GM19240 (cell line): ENCODE measurements at regions not wholly inside any gene's neighbourhood (a gene's known extent, or its start where the extent isn't known, plus 50 kb on each side); places are given as distances from the start of the nearest gene placed in this dataset.

Experiments
- DNase-seq: peaks from one replicate; pipeline ENCODE4 v3.0.0; 2011; ENCODE audit warnings: low spot score; ENCODE audit not compliant: insufficient read length

DNA sequence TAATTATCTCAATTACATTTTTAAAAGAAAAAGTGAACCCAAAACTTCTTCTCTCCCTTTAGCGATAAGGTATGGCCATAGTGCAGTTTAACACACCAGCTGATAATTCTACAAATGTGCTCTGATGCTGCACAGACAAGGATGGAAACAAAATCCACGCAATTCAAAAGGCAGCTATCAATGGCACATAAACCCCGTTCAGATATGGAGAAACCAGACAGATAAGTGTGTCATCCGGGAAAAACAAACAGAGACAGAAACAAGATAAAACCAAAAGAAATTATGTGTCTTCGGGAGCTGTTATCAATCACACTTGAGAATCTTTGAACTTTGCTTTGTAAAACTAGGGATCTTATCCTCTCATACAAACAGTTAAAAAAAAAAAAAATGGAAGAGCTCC is 73.6 kb downstream of the SIPA1L2 start:
- no peak for DNase-seq

DNA sequence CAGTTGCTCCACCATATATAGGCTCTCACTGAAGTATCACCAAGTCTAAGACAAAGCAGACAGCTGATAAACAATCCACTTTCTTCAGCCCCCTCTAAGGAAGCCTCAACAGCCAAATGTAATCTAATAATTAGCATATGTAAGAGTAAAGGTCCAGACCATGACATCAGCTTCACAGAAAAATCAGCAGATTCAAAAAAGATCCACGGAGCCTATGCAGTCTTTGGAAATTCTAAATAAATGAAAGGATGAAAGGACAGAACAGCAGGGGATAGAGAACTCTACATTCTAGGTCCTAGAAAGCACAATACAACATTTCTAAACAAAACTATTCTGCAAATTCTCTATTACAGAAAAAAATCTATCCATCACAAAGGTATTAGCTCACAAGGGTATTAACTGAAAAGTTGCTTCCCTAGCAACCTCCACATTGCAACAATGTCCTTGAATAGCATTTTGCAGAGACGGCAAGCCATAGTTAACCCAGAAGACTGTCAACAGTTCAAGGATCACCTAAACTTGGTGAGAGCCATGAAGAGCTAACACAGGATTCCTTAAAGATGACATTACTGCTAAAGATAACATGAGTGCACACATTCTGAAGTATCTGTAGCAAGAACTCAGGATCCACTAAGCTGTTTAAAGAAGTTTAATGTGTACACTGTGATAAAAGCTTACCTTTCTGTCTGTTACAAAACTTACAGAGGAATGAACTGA is 74.3 kb downstream of the SIPA1L2 start:
- DNase-seq, result no peak

DNA sequence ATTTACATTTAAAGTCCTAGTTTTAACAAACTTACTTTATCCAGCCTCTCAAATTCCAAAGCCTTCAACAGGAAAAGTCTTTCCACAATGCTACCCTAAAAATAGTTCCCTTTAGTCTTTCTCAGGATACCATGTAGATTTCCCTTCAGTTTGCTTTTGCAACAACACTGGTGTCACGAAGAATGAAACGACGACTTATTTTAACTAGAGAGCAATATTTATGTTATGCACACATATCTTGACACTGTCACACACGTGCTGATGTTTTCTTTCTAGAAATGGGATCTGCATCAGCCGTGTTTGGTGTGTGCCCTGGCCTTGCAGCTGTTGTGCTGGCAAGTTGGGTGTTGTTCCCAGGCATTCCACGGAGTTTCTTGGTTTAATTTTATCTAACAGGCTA is 75.5 kb downstream of the SIPA1L2 start:
- DNase-seq, result no peak

DNA sequence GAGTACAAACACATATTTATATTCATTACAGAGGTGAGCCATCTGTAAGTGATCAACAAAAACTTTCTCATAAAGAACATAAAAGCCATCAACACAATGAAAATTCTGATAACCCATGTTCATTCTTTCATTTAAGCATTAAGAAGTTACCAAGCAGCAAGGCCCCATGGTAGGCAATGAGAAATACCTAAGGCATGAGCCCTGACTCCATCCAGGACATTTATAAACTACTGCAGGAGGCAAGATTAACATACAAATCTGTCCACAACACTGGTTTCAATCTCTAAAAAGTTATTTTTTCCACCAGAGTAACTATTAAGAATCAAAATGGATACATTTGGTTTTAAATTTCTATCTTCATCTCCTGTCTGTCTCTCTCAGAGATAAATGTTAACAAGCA is 76.1 kb downstream of the SIPA1L2 start:
- no peak for DNase-seq

DNA sequence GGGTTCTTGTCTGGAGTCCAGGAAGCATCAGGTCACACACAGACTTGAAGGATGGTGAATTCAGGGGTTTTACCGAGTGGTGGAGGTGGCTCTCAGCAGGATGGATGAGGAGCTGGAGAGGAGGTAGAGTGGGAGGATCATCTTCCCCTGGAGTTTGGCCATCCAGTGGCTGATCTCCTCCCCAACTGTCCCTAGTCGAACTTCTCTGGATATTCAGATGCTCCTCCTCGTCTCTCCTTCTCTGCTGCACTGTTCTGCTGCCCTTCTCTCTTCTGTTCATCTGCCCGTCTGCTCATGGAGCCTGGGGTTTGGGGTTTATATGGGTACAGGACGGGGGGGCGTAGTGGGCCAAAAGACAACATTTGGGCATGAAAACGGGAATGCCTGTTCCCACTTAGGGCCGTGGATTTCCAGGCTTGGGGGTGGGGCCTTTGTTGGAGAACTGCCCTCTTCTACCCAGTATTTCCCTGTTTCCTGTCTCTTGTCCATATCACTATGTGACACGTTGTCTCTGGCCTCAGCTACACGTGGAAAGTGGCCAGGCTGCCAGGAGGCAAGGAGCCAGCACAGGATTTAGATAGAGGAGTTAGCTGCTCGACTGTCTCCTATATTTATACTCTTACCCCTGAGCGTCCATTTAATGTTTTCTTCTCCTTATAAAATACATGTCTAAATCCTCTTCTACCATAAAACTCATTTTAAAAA is 76.7 kb downstream of the SIPA1L2 start:
- no peak for DNase-seq

DNA sequence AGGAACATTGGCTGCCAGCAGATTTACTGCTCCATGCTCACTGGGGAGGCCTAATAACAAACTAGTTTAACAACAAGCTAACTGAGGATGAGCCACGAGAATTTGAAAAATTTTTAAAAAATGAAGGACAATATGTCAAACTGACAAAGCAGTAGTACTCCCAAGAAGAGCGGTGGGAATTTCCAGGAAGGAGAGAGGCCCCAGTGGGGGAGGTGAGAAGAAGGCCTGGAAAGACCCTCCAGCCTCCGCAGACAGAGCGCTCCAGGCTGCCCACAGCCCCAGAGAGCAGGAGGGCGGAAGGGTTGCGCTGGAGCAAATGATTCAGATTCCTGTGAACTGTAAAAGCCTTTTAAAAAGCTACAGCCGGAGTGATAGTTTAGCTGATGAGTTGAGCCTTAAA is 78.5 kb downstream of the SIPA1L2 start:
- no peak for DNase-seq

DNA sequence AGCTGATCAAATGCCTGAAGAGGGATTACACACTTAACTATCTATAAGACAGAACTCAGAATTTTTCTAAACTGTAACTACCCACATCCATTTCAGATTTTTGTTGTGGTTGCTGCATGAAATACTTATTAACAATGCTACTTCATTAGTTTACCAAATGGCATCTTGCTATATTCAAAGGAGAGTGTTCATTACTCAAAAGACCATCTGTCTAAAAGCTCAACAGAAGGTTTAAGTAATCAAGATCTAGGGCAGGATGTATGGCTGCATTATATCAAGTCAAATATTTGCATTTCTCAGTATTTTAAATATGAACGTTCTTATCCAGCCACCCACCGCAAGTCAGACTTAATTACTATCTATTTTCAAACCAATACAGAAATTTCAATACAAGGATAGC is 79.9 kb downstream of the SIPA1L2 start:
- no peak for DNase-seq

DNA sequence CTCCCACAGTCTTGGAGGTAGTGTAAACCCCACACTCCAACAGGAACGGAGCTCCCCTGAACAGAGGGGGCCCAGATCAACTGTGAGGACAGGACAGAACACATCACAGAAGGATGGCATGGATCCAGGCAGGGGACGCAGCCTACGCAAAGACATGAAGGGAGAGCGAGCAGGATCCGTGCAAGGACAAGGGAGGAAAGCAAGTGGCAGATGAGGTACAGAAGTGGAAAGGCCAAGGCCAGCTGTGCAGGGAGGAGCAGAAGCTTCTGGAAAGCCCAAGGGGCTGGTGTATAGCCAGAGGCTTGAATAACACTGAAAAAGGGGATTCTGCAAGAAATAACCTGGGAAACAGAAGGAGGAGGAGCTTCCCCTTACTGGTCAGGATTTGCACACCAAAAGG is 81.2 kb downstream of the SIPA1L2 start:
- no peak for DNase-seq

DNA sequence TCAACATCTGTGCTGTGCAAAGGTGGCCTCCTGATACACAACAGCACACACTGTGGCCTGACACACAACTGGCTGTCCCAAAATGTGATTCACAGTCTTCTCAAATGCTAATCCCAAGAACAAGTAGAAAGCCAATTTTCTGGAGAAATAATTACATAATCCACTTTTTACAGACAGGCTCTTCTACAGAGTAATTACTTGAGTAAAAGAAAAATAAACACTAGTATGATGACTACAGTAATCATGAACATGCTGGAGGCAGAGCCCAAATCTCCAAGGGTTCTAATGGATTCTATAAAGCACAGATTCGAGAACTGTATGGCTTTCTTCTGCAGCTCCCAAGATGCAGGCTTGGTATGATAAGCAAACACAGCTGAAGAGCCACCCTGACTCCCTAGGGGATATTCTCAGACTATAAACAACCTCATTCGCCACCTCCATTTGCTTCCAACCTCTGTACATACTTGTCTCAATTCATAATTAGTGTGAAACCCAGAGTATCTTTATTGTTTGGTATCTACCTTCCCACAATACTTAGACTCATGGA is 81.9 kb downstream of the SIPA1L2 start:
- no peak for DNase-seq

DNA sequence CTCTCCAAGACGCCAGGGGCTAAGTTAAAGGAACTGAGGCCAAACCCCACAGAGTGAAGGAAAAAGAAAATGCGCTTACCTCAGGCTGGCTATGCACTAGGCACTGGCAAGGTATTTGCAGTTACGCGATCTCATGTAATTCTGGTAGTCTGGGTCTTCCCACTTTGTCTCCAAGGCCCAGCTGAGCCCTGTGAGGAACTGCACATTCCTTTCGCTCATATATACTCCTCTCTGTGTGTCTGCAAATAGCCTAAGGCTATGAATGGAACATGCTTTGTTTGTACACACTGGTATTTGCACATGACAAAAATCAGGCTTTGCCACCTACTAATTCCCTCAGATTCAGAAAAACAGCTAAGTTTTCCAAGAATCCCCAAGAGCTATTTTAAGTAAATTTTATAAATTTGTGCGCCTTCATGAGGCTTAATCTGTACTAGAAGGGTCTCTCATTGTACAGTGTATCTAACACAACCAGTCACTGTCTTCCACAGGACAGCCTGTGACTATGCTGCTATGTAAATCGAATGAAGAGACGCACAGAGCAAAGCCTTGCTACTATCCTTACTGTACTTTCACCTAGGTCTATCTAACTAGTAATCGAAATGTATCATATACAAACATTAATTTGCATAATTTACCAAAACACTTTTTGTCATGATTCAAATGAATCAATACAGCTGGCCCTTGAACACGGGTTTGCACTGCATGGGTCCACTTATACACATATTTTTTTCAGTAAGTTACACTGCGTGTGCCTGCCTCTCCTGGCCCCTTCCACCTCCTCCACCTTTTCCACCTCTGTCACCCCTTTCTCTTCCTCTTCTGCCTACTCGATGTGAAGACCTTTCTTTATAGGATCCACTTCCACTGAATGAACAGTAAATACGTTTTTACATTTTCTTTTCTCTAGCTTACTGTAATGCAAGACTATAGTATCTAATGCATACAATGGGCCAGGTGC is 87.0 kb downstream of the SIPA1L2 start:
- no peak for DNase-seq

DNA sequence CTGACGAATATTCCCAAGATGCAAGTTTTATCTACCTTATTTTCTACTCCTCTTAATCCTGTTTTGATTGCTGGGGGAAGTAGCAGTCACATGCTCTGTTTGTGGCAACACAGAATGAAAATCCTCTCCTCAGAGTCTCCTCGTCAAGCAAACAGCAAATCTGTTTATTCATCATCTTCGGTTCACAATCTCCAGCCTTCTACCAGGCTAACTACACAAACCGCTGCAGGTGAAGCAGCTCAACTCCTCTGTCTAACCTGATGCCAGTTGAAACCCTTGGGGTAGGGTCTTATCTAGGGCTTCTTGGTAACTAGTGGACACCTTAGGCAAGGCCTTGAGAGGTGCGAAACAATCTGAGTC is 91.0 kb downstream of the SIPA1L2 start:
- no peak for DNase-seq

DNA sequence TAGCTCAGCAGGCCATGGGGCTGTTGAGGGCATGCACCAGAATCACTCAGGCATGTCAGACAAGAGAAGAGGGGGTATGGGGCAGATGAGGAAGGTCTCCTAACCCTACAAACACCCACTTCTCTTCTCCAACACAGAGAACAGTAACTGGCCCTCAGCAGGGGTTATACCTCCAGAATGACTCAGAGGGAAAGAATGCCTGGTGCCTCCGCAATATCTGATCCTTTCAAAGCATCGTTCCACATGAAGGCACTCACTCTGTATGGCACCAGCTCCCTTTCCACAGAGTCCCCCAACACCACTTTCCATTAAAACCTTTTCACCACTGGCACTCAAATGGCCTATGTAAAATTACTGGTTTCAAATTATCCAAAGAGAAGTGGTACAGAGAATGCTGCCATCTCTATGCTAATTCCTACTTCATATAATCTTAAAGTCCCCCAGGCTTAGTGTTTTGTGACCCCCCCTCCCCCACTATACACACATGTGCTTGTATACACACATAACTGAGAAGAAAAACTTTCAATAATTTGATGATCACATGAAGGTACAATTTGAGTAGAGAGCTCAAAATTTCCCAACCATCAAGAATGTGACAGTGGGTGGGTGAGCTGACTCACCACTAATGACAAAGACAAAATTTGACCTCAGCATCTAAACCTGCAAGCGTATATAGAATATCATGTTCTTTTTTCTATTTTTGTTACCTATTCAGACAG is 91.5 kb downstream of the SIPA1L2 start:
- DNase-seq, result no peak

DNA sequence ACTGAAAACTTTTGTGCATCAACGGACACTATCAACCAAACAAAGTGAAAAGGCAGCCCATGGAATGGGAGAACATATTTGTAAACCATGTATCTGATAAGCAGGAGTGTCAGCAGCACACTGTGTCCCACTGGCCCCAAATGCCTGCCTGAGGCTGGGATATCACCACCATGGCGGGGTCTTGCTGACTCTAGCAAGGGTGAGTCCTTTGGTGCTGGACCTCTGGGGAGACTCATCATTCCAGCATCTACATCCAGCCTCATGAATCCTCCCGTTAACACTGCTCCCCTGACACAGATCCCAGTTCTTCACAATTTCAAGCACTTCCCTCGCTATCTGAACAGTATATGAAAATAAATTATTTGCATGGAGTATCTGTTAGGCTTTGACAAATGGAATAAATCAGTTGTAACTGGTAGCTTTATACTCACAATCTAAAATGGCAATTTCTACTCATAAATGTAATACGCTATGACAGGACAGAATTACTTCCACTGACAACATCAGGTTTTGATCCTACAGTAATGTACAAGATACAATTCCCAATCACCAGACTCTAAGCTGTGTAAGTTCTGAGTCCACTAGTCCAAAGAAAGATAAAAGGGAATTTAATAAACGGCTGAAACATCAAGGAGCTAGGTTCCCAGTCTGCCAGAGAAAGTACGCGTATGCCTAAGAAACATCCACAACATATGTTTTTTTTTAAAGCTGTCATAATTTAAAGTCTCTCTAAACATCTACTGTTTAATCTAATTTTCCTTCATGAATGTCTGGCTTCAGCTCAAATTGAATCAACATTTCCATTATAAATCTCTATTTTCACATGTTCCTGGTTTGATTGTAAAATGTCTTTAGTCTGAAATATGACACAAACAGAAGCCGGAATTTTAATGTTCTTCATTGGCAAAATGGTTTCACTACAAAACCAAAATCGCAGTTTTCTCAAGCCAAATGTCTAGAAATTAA is 95.1 kb downstream of the SIPA1L2 start:
- DNase-seq, result no peak

DNA sequence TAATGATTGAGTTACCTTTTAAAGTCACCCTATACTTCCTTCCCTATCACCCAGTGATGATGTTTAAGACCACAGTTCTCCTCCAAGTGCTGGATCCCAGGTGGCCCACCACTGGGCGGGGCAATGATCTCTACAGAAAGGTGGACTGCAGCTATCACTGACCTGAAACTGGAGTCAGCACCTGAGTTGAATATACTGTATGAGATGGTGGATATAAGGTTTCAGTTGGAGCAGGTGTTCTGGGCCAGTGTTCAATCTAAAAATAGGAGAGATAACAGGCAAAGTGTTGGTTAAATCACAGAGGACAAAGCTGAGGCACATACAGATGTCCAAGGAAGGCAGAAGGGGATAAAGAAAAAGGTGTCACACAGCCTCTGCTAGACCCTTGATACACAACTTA is 96.6 kb downstream of the SIPA1L2 start:
- no peak for DNase-seq

DNA sequence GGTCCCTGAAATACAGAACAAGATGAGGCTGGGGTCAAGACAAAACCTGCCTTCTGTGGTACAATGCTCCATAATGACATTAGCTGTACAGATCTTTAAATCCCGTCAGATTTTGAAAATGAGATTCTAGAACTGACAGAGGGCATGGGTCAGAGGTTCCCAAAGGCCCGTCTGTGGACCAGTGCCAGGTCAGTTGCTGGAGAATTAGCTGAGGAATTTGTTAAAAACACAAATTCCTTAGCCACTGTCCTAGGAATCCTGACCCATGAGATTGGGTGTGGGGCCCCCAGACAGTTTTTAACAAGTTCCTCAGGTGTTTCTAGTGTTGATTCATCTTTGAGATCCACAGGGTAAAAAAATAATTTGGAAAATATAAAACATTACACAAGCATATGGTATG is 97.0 kb downstream of the SIPA1L2 start:
- DNase-seq, result no peak

DNA sequence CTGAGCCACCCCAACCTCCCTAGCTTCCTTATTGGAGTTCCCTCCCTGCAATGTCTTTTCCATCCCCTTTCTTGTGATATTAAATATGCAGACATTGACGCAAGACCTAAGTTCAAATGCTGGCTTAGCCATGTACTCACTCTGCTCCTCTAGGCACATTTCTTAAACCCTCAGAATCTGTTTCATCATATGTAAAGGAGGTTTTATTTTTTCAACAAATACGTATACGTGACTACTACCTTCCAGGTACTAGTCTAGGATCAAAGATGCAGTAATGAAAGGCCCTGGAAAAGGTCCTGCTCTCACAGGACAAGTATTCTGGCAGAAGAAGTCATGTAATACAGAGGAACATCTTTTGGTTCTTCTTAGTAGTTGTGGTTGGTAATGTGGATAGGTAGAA is 98.6 kb downstream of the SIPA1L2 start:
- no peak for DNase-seq

DNA sequence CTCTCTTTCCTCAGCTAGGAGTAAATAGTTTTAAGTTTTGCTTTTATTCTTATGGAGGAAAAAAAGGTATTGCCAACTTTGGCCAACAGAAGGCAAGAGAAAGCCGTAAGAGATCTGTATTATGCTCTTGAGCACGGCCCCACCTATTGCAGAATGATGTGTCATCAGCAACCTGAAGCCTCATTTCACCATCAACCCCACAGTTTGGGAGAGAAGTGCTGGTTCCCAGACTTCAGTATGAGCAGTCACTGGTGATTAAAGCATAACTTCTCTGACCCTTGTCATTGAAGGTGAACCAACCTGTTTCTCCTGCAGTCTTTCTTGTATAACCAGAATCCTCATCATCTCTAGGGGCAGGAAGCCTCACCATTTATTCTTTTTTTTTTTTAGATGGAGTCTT is 100.2 kb downstream of the SIPA1L2 start:
- DNase-seq, result no peak

DNA sequence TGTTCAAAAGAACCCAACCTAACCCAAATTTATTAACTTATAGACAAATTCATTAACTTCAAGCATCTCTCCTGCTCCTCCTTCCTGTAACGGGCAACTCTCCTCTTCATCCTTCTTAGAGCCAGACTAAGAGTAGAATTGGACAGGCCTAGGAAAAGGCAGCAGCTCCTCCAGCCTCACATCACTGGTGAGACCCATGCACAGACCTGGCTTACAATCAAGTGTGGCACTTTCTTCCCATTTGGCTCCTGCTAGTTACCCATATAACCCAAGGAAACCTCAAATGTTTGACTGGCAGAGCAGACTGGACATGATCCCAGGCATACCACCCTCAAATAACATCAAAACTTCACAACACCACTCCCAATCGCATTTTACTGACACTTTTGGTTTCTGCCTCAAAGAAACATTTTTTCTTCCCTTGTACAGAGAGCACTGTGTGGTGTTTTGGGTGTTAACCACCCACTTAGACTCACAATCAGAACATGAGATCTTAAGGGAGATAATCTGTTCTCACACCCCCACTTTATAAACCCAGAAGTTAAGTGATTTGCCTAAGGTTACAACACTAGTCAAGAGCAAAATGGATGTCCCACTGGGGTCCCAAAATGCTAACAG is 101.4 kb downstream of the SIPA1L2 start:
- DNase-seq, result no peak

DNA sequence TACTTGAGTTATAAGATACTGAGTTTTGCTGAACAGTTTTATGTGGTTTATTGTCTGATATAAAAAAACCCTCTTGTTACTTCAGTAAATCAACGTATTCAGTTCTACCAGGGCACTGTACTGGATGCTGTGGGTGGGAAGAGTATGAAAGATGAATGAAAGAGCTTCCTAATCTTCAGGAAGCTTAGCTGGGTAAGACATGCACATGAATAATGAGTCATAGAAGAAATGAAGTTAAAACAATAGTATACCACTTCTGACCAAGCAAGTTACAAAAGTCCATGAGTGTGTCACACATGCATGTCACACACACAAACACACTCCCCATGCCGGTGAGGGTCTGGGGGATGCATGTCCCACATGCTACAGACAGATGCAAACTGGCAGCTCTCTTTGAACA is 105.9 kb downstream of the SIPA1L2 start:
- DNase-seq, result no peak

DNA sequence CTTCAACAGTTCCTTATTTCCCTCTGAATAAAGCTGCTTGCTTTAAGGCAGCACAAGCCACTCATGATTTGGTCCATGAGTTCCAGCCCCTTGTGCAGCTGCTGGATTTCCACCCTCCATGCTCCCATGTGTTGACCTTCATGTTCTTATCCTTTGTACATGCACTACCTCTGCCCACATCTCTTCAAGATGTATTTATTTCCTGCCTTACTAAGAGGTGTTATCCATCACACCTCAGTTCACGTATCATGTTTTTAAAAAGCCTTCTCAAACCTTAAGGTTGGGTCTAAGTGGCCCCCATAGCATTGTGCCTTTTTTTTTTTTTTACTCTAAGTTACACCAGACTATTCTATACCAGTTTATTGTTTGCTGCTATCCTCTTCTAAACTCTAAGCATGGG is 107.7 kb downstream of the SIPA1L2 start:
- DNase-seq, result no peak
